Kidney epithelial cell (primary cell): ENCODE measurements at regions not wholly inside any gene's neighbourhood (a gene's known extent, or its start where the extent isn't known, plus 50 kb on each side); places are given as distances from the start of the nearest gene placed in this dataset.
A peak's percentile ranks its signal among the peaks of the same experiment; 100 is the strongest.

Source experiments
- DNase-seq: peaks from one replicate; pipeline ENCODE4 v3.0.0-alpha.2; 2010; ENCODE audit warnings: low read depth
- H3K27me3 ChIP-seq: 2 replicates; pipeline ENCODE4 v1.6.0; 2011; ENCODE audit warnings: low read length; ENCODE audit not compliant: control insufficient read depth, insufficient read depth
- H3K36me3 ChIP-seq: 2 replicates; pipeline ENCODE4 v1.5.1; 2011; ENCODE audit warnings: low read length; ENCODE audit not compliant: control insufficient read depth, insufficient read depth
- H3K4me3 ChIP-seq: 2 replicates; pipeline ENCODE4 v1.5.1; 2011; ENCODE audit warnings: low read depth, mild to moderate bottlenecking, control low read depth, low read length
- CTCF ChIP-seq: IDR thresholded peaks from 2 replicates; pipeline ENCODE4 v1.5.1; 2011; ENCODE audit warnings: mild to moderate bottlenecking, moderate library complexity, low read length, control low read depth, inconsistent platforms; ENCODE audit not compliant: insufficient read depth, poor library complexity, severe bottlenecking

GRCh38 chr3:64909757-64910467, 222.1 kb upstream of the ADAMTS9 start:
- no peaks in the 10 kb centered on the region for H3K27me3 ChIP-seq
- H3K4me3 ChIP-seq: no peak overlapping the region
- DNase-seq: no peak
- no peak for TF ChIP-seq CTCF
- H3K36me3 ChIP-seq: no peaks in the 10 kb centered on the region

GRCh38 chr3:64909011-64909410, 221.2 kb upstream of the ADAMTS9 start:
- Histone ChIP-seq H3K4me3 (no peak overlapping the region), H3K36me3 (no peaks in the 10 kb centered on the region), H3K27me3 (no peaks in the 10 kb centered on the region)
- TF ChIP-seq CTCF: no peak
- DNase-seq: no peak

GRCh38 chr3:64908251-64908685, 220.5 kb upstream of the ADAMTS9 start:
- peak; percentile 50 for DNase-seq

GRCh38 chr3:64905906-64906410, 218.2 kb upstream of the ADAMTS9 start:
- no peak for TF ChIP-seq CTCF
- Histone ChIP-seq H3K27me3 (no peaks in the 10 kb centered on the region), H3K4me3 (no peak overlapping the region), H3K36me3 (no peaks in the 10 kb centered on the region)
- DNase-seq: peak; percentile 19

More at GRCh38 chr3:64908251-64908685, 220.5 kb upstream of the ADAMTS9 start:
- Histone ChIP-seq H3K36me3 (no peaks in the 10 kb centered on the region), H3K4me3 (no peak overlapping the region), H3K27me3 (no peaks in the 10 kb centered on the region)
- TF ChIP-seq CTCF: no peak

- no peak for DNase-seq
- no peaks in the 10 kb centered on the region for H3K36me3 ChIP-seq
- H3K4me3 ChIP-seq: no peak overlapping the region
- H3K27me3 ChIP-seq: no peaks in the 10 kb centered on the region
- no peak for TF ChIP-seq CTCF
Measured at GRCh38 chr3:64903006-64903405, 215.2 kb upstream of the ADAMTS9 start.
